ENCODE measurements at regions not wholly inside any gene's neighbourhood (a gene's known extent, or its start where the extent isn't known, plus 50 kb on each side); places are given as distances from the start of the nearest gene placed in this dataset.

- H3K4me3 ChIP-seq (ENCODE audit: low read depth, low read length): no peak overlapping the region
- no peak for DNase-seq (ENCODE audit: low read depth)
These were observed 145.5 kb downstream of the SMAD6 start for GRCh38 chr15:66847565-66847991.

- no peak for DNase-seq (ENCODE audit: low read depth)
- H3K4me3 ChIP-seq (ENCODE audit: low read depth, low read length): no peak overlapping the region
These were observed 146.1 kb downstream of the SMAD6 start for GRCh38 chr15:66848116-66848515.

GRCh38 chr15:66848686-66849392 lies 146.8 kb downstream of the SMAD6 start:
- no peak for DNase-seq (ENCODE audit: low read depth)
- no peak overlapping the region for H3K4me3 ChIP-seq (ENCODE audit: low read depth, low read length)

GRCh38 chr15:66849393-66849745 lies 147.3 kb downstream of the SMAD6 start:
- no peak overlapping the region for H3K4me3 ChIP-seq (ENCODE audit: low read depth, low read length)
- DNase-seq (ENCODE audit: low read depth): no peak

GRCh38 chr15:66849746-66850077 lies 147.7 kb downstream of the SMAD6 start:
- H3K4me3 ChIP-seq (ENCODE audit: low read depth, low read length): no peak overlapping the region
- no peak for DNase-seq (ENCODE audit: low read depth)

- DNase-seq (ENCODE audit: low read depth): no peak
- no peak overlapping the region for H3K4me3 ChIP-seq (ENCODE audit: low read depth, low read length)
These were observed 148.3 kb downstream of the SMAD6 start for GRCh38 chr15:66850078-66850991.

- no peak overlapping the region for H3K4me3 ChIP-seq (ENCODE audit: low read depth, low read length)
- DNase-seq (ENCODE audit: low read depth): no peak
These were observed 148.9 kb downstream of the SMAD6 start for GRCh38 chr15:66850996-66851310.

- peak; percentile 25 for DNase-seq (ENCODE audit: low read depth)
These were observed 149.5 kb downstream of the SMAD6 start for GRCh38 chr15:66851311-66852063.

GRCh38 chr15:66852064-66852905 lies 150.2 kb downstream of the SMAD6 start:
- no peak overlapping the region for H3K4me3 ChIP-seq (ENCODE audit: low read depth, low read length)
- DNase-seq (ENCODE audit: low read depth): no peak

More at GRCh38 chr15:66851311-66852063, 149.5 kb downstream of the SMAD6 start:
- no peak overlapping the region for H3K4me3 ChIP-seq (ENCODE audit: low read depth, low read length)

- H3K4me3 ChIP-seq (ENCODE audit: low read depth, low read length): no peak overlapping the region
- DNase-seq (ENCODE audit: low read depth): no peak
These were observed 152.3 kb downstream of the SMAD6 start for GRCh38 chr15:66854012-66854965.

- DNase-seq (ENCODE audit: low read depth): no peak
- H3K4me3 ChIP-seq (ENCODE audit: low read depth, low read length): no peak overlapping the region
These were observed 153.0 kb downstream of the SMAD6 start for GRCh38 chr15:66855041-66855440.

- no peak for DNase-seq (ENCODE audit: low read depth)
- no peak overlapping the region for H3K4me3 ChIP-seq (ENCODE audit: low read depth, low read length)
These were observed 155.7 kb downstream of the SMAD6 start for GRCh38 chr15:66857694-66858093.

- DNase-seq (ENCODE audit: low read depth): no peak
These were observed 156.6 kb downstream of the SMAD6 start for GRCh38 chr15:66858423-66859207.

GRCh38 chr15:66859688-66860253 lies 157.7 kb downstream of the SMAD6 start:
- H3K4me3 ChIP-seq (ENCODE audit: low read depth, low read length): no peak overlapping the region
- DNase-seq (ENCODE audit: low read depth): no peak

More at GRCh38 chr15:66858423-66859207, 156.6 kb downstream of the SMAD6 start:
- H3K4me3 ChIP-seq (ENCODE audit: low read depth, low read length): no peak overlapping the region

GRCh38 chr15:66860844-66861243 lies 158.8 kb downstream of the SMAD6 start:
- H3K4me3 ChIP-seq (ENCODE audit: low read depth, low read length): no peak overlapping the region
- no peak for DNase-seq (ENCODE audit: low read depth)

GRCh38 chr15:66862111-66862939 lies 160.3 kb downstream of the SMAD6 start:
- DNase-seq (ENCODE audit: low read depth): no peak
- no peak overlapping the region for H3K4me3 ChIP-seq (ENCODE audit: low read depth, low read length)

Data from skeletal muscle cell (primary cell).